ENCODE measurements at regions not wholly inside any gene's neighbourhood (a gene's known extent, or its start where the extent isn't known, plus 50 kb on each side); places are given as distances from the start of the nearest gene placed in this dataset.

- no peak overlapping the region for H3K27ac ChIP-seq
- ATAC-seq (ENCODE audit: low FRiP score in 2 of 2) (no peak), DNase-seq (no peak)
Observed at GRCh38 chr4:28730304-28730703, 1869.7 kb downstream of the STIM2 start.

GRCh38 chr4:28744066-28744465, 1883.4 kb downstream of the STIM2 start:
- Histone ChIP-seq H3K27me3 (no peaks in the 10 kb centered on the region), H3K27ac (no peak overlapping the region), H3K4me1 (no peaks in the 10 kb centered on the region), H3K36me3 (no peaks in the 10 kb centered on the region), H3K4me3 (no peak overlapping the region), H3K9me3 (no peaks in the 10 kb centered on the region)
- DNase-seq (no peak), ATAC-seq (ENCODE audit: low FRiP score in 2 of 2) (no peak)
- TF ChIP-seq CTCF (IDR thresholded peaks at IDR 0.05) (no peak), POLR2A (IDR thresholded peaks at IDR 0.05) (no peak), POLR2AphosphoS5 (IDR thresholded peaks at IDR 0.05) (no peak), EP300 (IDR thresholded peaks at IDR 0.05) (no peak)
- WGBS, 2 donors, result 55 to 68% methylated on average over 4 of the region's 4 CpGs

More at GRCh38 chr4:28730304-28730703, 1869.7 kb downstream of the STIM2 start:
- Histone ChIP-seq H3K27me3 (no peaks in the 10 kb centered on the region), H3K4me1 (no peaks in the 10 kb centered on the region), H3K9me3 (no peaks in the 10 kb centered on the region), H3K4me3 (no peak overlapping the region), H3K36me3 (no peaks in the 10 kb centered on the region)
- TF ChIP-seq POLR2A (IDR thresholded peaks at IDR 0.05) (no peak), POLR2AphosphoS5 (IDR thresholded peaks at IDR 0.05) (no peak), CTCF (IDR thresholded peaks at IDR 0.05) (no peak), EP300 (IDR thresholded peaks at IDR 0.05) (no peak)
- WGBS, 2 donors, result 33 to 59% methylated on average over 2 of the region's 2 CpGs

GRCh38 chr4:28754376-28754775, 1893.7 kb downstream of the STIM2 start:
- Histone ChIP-seq H3K4me3 (no peak overlapping the region), H3K36me3 (no peaks in the 10 kb centered on the region), H3K27ac (no peak overlapping the region), H3K27me3 (no peaks in the 10 kb centered on the region), H3K4me1 (no peaks in the 10 kb centered on the region), H3K9me3 (no peaks in the 10 kb centered on the region)
- ATAC-seq (ENCODE audit: low FRiP score in 2 of 2) (no peak), DNase-seq (no peak)
- 43 to 54% methylated on average over 3 of the region's 3 CpGs for WGBS, 2 donors
- no peak for TF ChIP-seq POLR2AphosphoS5 (IDR thresholded peaks at IDR 0.05)

- Histone ChIP-seq H3K36me3 (no peaks in the 10 kb centered on the region), H3K4me1 (no peaks in the 10 kb centered on the region), H3K27ac (no peak overlapping the region), H3K4me3 (no peak overlapping the region), H3K9me3 (no peaks in the 10 kb centered on the region), H3K27me3 (no peaks in the 10 kb centered on the region)
- TF ChIP-seq POLR2A (IDR thresholded peaks at IDR 0.05), result no peak
- TF ChIP-seq CTCF (IDR thresholded peaks at IDR 0.05), result no peak
- TF ChIP-seq EP300 (IDR thresholded peaks at IDR 0.05), result no peak
- no peak for TF ChIP-seq POLR2AphosphoS5 (IDR thresholded peaks at IDR 0.05)
- ATAC-seq (ENCODE audit: low FRiP score in 2 of 2), result no peak
- 63 to 82% methylated on average over 2 of the region's 2 CpGs for WGBS, 2 donors
- no peak for DNase-seq
Observed at GRCh38 chr4:28755081-28755480, 1894.4 kb downstream of the STIM2 start.

- no peak for ATAC-seq (ENCODE audit: low FRiP score in 2 of 2)
- Histone ChIP-seq H3K27ac (no peak overlapping the region), H3K4me3 (no peak overlapping the region), H3K4me1 (no peaks in the 10 kb centered on the region), H3K36me3 (no peaks in the 10 kb centered on the region), H3K9me3 (no peaks in the 10 kb centered on the region), H3K27me3 (no peaks in the 10 kb centered on the region)
- no peak for DNase-seq
- TF ChIP-seq POLR2A (IDR thresholded peaks at IDR 0.05) (no peak), EP300 (IDR thresholded peaks at IDR 0.05) (no peak), CTCF (IDR thresholded peaks at IDR 0.05) (no peak), POLR2AphosphoS5 (IDR thresholded peaks at IDR 0.05) (no peak)
Observed at GRCh38 chr4:28759064-28759463, 1898.4 kb downstream of the STIM2 start.
